Stimulated activated CD4-positive, alpha-beta T cell treated with anti-CD3 and anti-CD28 coated beads, Interleukin-2, amount 100 ng/mL, for 48 hours (primary cell): ENCODE measurements at regions not wholly inside any gene's neighbourhood (a gene's known extent, or its start where the extent isn't known, plus 50 kb on each side); places are given as distances from the start of the nearest gene placed in this dataset.
"Not testable (repeated sequence)": the region's sequence is repeated elsewhere in the genome, so short reads cannot be mapped to it uniquely, and the experiment has no call there.

Source experiments
- DNase-seq, 2 donors: peaks; one replicate each; pipeline ENCODE4 v3.0.0-alpha.2; 2020

- DNase-seq, result no peak
These were observed 126.3 kb upstream of the FHL2 start for GRCh38 chr2:105525201-105525600.

- no peak for DNase-seq
These were observed 123.8 kb upstream of the FHL2 start for GRCh38 chr2:105522645-105523044.

- no peak for DNase-seq
These were observed 122.8 kb upstream of the FHL2 start for GRCh38 chr2:105521616-105522015.

- DNase-seq, result no peak
These were observed 122.3 kb upstream of the FHL2 start for GRCh38 chr2:105521176-105521575.

GRCh38 chr2:105519516-105519915 lies 120.7 kb upstream of the FHL2 start:
- DNase-seq, result no peak

- DNase-seq, result no peak
These were observed 120.0 kb upstream of the FHL2 start for GRCh38 chr2:105518897-105519296.

- DNase-seq, result no peak
These were observed 119.2 kb upstream of the FHL2 start for GRCh38 chr2:105517814-105518705.

GRCh38 chr2:105515581-105516415 lies 116.9 kb upstream of the FHL2 start:
- DNase-seq, result no peak

- DNase-seq, result no peak
These were observed 115.7 kb upstream of the FHL2 start for GRCh38 chr2:105514576-105514975.

GRCh38 chr2:105510761-105511528 lies 112.1 kb upstream of the FHL2 start:
- DNase-seq, result no peak

GRCh38 chr2:105509269-105510086 lies 110.6 kb upstream of the FHL2 start:
- DNase-seq, result no peak

- not testable (repeated sequence) for DNase-seq
These were observed 108.0 kb upstream of the FHL2 start for GRCh38 chr2:105506860-105507259.

- DNase-seq, result no peak
These were observed 105.6 kb upstream of the FHL2 start for GRCh38 chr2:105504459-105504858.

- no peak for DNase-seq
These were observed 103.9 kb upstream of the FHL2 start for GRCh38 chr2:105502625-105503334.

- no peak for DNase-seq
These were observed 99.5 kb upstream of the FHL2 start for GRCh38 chr2:105498281-105498846.

- DNase-seq, result no peak
These were observed 98.2 kb upstream of the FHL2 start for GRCh38 chr2:105497094-105497493.

- no peak for DNase-seq
These were observed 97.4 kb upstream of the FHL2 start for GRCh38 chr2:105496271-105496670.

GRCh38 chr2:105494683-105495425 lies 96.0 kb upstream of the FHL2 start:
- no peak for DNase-seq

GRCh38 chr2:105490956-105491355 lies 92.1 kb upstream of the FHL2 start:
- no peak for DNase-seq

- no peak for DNase-seq
These were observed 91.4 kb upstream of the FHL2 start for GRCh38 chr2:105490204-105490603.
